HEK293 (cell line): ENCODE measurements at regions not wholly inside any gene's neighbourhood (a gene's known extent, or its start where the extent isn't known, plus 50 kb on each side); places are given as distances from the start of the nearest gene placed in this dataset.

ENCODE experiments used
- CTCF ChIP-seq: fragments of 450-650 bp; formaldehyde crosslinking; IDR thresholded peaks from 2 replicates; pipeline ENCODE4 v1.5.1; 2016; ENCODE audit warnings: missing biosample characterization, missing genetic modification characterization
- IKZF3 ChIP-seq: fragments of 450-650 bp; IDR thresholded peaks from 2 replicates; pipeline ENCODE4 v1.5.0; 2018; ENCODE audit warnings: missing biosample characterization, mild to moderate bottlenecking, missing genetic modification characterization, moderate library complexity
- REST ChIP-seq: fragments of 450-650 bp; formaldehyde crosslinking; IDR thresholded peaks from 2 replicates; pipeline ENCODE4 v1.5.1; 2016; ENCODE audit warnings: missing biosample characterization, missing genetic modification characterization
- ZBTB10 ChIP-seq: fragments of 450-650 bp; formaldehyde crosslinking; IDR thresholded peaks from 2 replicates; pipeline ENCODE4 v1.5.1; 2016; ENCODE audit warnings: missing biosample characterization, missing genetic modification characterization
- ZBTB17 ChIP-seq: fragments of 450-650 bp; formaldehyde crosslinking; IDR thresholded peaks from 2 replicates; pipeline ENCODE4 v1.5.1; 2016; ENCODE audit warnings: missing biosample characterization, missing genetic modification characterization
- ZFP3 ChIP-seq: fragments of 450-650 bp; formaldehyde crosslinking; IDR thresholded peaks from 2 replicates; pipeline ENCODE4 v1.5.1; 2016; ENCODE audit warnings: low read depth, missing biosample characterization, missing genetic modification characterization
- ZNF121 ChIP-seq: fragments of 450-650 bp; formaldehyde crosslinking; IDR thresholded peaks from 2 replicates; pipeline ENCODE4 v1.5.1; 2016; ENCODE audit warnings: missing biosample characterization, missing genetic modification characterization
- ZNF184 ChIP-seq: fragments of 450-650 bp; IDR thresholded peaks from 2 replicates; pipeline ENCODE4 v1.5.1; 2018; ENCODE audit warnings: missing biosample characterization, mild to moderate bottlenecking, missing genetic modification characterization
- ZNF2 ChIP-seq: fragments of 450-650 bp; formaldehyde crosslinking; IDR thresholded peaks from 2 replicates; pipeline ENCODE4 v1.5.1; 2016; ENCODE audit warnings: missing biosample characterization, missing genetic modification characterization
- ZNF280C ChIP-seq: fragments of 450-650 bp; formaldehyde crosslinking; IDR thresholded peaks from 2 replicates; pipeline ENCODE4 v1.5.1; 2016; ENCODE audit warnings: missing biosample characterization, missing genetic modification characterization
- ZNF629 ChIP-seq: fragments of 450-650 bp; formaldehyde crosslinking; IDR thresholded peaks from 2 replicates; pipeline ENCODE4 v1.5.1; 2017; ENCODE audit warnings: missing biosample characterization, missing genetic modification characterization
- ZSCAN18 ChIP-seq: fragments of 450-650 bp; formaldehyde crosslinking; IDR thresholded peaks from 2 replicates; pipeline ENCODE4 v1.5.1; 2016; ENCODE audit warnings: missing biosample characterization, missing genetic modification characterization

GRCh38 chr10:130862122-130862521 lies 449.4 kb downstream of the TCERG1L start:
- TF ChIP-seq CTCF: no peak
- no peak for TF ChIP-seq ZNF280C (tag by site-specific recombination)
- no peak for TF ChIP-seq ZNF2 (tag by site-specific recombination)
- TF ChIP-seq ZFP3 (tag by site-specific recombination): no peak
- TF ChIP-seq REST (tag by site-specific recombination): no peak
- TF ChIP-seq ZBTB10 (tag by site-specific recombination): no peak
- TF ChIP-seq ZBTB17: no peak
- TF ChIP-seq ZNF121 (tag by site-specific recombination): no peak
- TF ChIP-seq IKZF3: no peak
- no peak for TF ChIP-seq ZSCAN18 (tag by site-specific recombination)
- no peak for TF ChIP-seq ZNF184
- TF ChIP-seq ZNF629 (tag by site-specific recombination): no peak
